Fibroblast of peridontal ligament (primary cell): ENCODE measurements at regions not wholly inside any gene's neighbourhood (a gene's known extent, or its start where the extent isn't known, plus 50 kb on each side); places are given as distances from the start of the nearest gene placed in this dataset.
"Not testable (repeated sequence)": the region's sequence is repeated elsewhere in the genome, so short reads cannot be mapped to it uniquely, and the experiment has no call there.

Source experiments
- DNase-seq: peaks from one replicate; pipeline ENCODE4 v3.0.0-alpha.2; 2010; ENCODE audit errors: extremely low read depth

- DNase-seq: not testable (repeated sequence)
Observed at GRCh38 chr4:49575250-49575649, 589.2 kb downstream of the CWH43 start.

- DNase-seq: not testable (repeated sequence)
Observed at GRCh38 chr4:49578371-49578770, 592.3 kb downstream of the CWH43 start.

- not testable (repeated sequence) for DNase-seq
Observed at GRCh38 chr4:49578899-49579298, 592.8 kb downstream of the CWH43 start.

GRCh38 chr4:49580166-49580565 lies 594.1 kb downstream of the CWH43 start:
- not testable (repeated sequence) for DNase-seq

- DNase-seq: not testable (repeated sequence)
Observed at GRCh38 chr4:49588401-49588800, 602.3 kb downstream of the CWH43 start.

GRCh38 chr4:49618436-49618835 lies 632.4 kb downstream of the CWH43 start:
- not testable (repeated sequence) for DNase-seq

- DNase-seq: not testable (repeated sequence)
Observed at GRCh38 chr4:49626478-49626877, 640.4 kb downstream of the CWH43 start.
